TTC549 (cell line): ENCODE measurements at regions not wholly inside any gene's neighbourhood (a gene's known extent, or its start where the extent isn't known, plus 50 kb on each side); places are given as distances from the start of the nearest gene placed in this dataset.
"Not testable (repeated sequence)": the region's sequence is repeated elsewhere in the genome, so short reads cannot be mapped to it uniquely, and the experiment has no call there.

Source experiments
- FAIRE-seq: peaks from 2 replicates; lab custom pipeline; 2012; peaks lifted over from hg19 to GRCh38; lab: Jason Lieb, UNC

- no peak for FAIRE-seq
Observed at GRCh38 chr3:26381411-26381810, 241.2 kb upstream of the LRRC3B start.

DNA sequence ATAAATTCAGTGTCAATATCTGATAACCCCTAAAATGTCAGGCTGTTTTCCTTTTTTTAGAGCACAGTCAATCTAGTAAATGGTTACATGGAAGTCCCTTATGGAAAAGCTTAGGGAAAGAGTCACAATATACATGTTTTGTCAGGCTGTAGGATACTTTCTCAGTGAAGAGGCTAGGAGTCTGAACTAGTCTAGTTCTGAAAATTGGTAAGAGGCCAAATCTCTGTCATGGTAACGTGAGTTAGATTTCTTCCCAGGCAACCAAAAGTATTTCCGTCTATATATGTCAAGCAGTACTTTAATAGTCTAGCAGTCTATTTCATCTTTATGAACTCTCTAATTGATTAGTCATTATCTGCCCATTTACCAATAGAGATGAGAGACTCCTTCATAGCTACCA, 215.9 kb upstream of the LRRC3B start:
- no peak for FAIRE-seq

- FAIRE-seq, result no peak
Observed at GRCh38 chr3:26418553-26418952, 204.0 kb upstream of the LRRC3B start.

GRCh38 chr3:26422415-26422814, 200.2 kb upstream of the LRRC3B start:
- FAIRE-seq, result no peak

- no peak for FAIRE-seq
Observed at GRCh38 chr3:26425076-26425475, 197.5 kb upstream of the LRRC3B start.

GRCh38 chr3:26428992-26429391, 193.6 kb upstream of the LRRC3B start:
- no peak for FAIRE-seq

GRCh38 chr3:26437678-26438077, 184.9 kb upstream of the LRRC3B start:
- no peak for FAIRE-seq

- no peak for FAIRE-seq
Observed at GRCh38 chr3:26438325-26438940, 184.1 kb upstream of the LRRC3B start.

DNA sequence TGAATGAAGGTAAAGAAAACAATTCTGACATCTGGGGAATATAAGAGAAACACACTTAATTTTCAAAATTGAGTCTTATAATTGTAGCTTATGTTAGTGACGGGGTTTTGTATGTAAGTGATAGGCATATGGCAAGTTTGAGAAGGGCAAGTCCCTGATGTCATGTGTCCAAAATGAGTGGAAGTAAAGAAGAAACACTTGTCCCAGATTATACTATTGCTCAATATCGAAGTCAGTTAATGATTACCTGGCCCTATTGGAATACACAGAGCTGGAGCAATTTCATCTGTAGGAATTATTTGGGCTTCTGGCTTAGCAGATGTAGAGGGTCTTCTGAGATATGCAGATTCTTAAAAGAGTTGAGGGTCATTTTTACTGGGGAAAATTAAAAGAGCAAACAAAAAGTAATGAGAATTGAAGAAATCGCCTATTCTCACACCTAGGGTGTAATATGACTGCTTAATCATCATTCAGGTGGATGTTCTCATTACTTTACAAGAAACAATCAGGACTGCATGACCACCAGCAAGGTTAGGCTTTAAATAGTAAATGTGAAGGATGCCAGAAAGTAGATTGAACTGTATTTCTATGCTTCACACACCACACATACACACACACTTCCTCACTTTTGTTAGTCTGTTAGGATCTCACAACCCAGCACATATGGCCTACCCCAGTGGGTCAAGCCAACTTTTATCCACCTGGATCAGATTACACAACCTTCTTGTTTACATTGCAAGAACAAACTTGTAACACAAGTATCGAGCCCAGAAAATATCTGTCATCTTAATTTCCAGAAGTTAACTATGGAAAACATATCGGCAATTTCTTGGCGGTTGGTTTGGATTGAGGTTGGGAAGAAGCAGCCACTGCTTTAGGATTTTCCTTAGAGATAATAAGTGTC, 183.3 kb upstream of the LRRC3B start:
- FAIRE-seq, result no peak

DNA sequence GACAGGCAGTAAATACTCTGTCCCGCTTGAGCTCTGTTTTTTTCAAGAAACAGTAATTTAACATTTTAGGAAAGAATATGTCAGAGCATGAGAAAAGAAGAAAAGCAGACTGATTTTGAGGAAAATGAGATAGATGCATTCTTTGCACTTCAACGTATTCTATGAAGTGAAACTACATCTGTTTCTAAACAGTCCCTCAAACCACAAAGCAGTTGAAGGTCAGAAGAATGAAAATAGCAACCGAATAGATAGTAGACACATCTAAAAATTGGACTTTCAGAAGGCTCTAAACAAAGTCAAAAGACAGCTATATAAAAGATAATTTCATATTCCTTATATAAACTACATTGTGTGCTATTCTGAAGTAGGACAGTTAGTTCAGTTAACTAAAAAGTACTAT, 172.6 kb upstream of the LRRC3B start:
- no peak for FAIRE-seq

- FAIRE-seq, result no peak
Observed at GRCh38 chr3:26452363-26452762, 170.2 kb upstream of the LRRC3B start.

DNA sequence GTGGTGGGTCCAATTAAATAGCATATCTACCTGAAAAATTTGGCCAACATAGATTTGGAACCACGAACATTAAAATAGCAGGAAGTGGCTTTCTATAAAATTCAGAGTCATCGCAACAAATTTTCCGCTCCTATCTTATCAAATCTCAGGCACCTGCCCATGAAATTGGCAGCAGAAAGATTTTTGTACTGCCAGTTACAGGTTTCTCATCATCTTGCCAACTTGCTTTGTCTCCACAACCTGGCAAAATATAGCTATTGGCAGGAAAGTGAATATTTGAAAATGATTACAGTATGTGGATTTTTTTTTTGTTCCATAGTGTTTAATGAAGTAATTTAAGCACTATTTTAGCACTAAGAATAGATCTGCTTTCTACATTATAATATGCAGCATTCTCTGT, 161.6 kb upstream of the LRRC3B start:
- no peak for FAIRE-seq

- FAIRE-seq, result no peak
Observed at GRCh38 chr3:26472345-26472744, 150.2 kb upstream of the LRRC3B start.

GRCh38 chr3:26474706-26475105, 147.9 kb upstream of the LRRC3B start:
- no peak for FAIRE-seq

DNA sequence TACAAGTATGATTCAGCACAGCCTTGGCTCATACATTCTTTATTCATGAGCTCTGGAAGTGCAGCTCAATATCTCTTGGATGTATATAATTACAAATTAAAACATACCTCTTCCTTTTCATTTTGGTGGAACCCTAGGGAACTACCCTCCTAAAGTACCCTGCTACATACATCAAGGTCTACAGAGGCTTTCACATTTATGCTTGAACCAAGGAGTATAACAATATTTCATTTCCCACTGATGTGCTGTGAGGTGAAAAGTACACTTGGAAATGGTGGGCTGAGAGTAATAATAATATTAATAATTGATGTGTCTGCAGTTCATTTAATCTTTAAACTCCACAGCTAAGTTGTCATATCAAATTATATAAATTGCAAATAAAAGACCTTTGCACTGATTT, 142.2 kb upstream of the LRRC3B start:
- no peak for FAIRE-seq

DNA sequence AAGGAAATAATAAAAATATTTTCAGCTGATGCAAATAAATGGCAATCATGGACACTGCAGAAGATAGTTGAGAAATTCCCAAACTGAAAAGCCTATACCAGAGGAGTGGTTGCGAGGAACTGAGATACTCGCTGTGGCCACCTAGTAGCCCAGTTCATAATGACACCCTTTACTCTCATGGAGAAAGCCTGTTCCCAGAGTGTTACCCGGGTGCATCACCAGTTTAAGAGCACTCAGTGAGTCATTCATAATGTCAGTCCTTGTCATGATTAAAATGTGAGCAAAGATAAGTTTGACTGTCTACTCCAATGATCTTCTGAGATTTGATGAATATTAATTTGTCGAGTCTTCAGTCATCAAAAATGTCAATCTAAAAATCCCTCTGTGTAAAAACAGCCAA, 138.4 kb upstream of the LRRC3B start:
- FAIRE-seq, result no peak

GRCh38 chr3:26498271-26498670, 124.3 kb upstream of the LRRC3B start:
- no peak for FAIRE-seq

DNA sequence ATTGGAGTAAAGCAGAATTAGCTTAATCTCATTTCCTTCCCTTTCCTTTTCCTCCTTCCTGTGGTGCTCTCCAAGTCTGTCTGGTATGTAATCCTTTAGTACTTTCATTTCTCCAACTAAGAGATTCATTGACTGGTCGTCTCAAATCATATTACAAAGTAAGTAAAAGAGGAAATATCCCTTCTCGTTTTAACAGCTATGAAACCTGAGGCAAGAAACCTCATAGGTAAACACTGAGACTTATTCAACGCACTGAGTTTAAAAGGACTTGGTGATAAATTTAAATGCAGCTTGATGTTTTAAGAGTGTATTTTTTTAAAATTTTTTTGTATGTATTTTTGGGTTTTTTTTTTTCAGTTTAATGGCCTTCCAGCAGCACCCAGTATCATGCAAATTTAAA, 117.2 kb upstream of the LRRC3B start:
- no peak for FAIRE-seq

DNA sequence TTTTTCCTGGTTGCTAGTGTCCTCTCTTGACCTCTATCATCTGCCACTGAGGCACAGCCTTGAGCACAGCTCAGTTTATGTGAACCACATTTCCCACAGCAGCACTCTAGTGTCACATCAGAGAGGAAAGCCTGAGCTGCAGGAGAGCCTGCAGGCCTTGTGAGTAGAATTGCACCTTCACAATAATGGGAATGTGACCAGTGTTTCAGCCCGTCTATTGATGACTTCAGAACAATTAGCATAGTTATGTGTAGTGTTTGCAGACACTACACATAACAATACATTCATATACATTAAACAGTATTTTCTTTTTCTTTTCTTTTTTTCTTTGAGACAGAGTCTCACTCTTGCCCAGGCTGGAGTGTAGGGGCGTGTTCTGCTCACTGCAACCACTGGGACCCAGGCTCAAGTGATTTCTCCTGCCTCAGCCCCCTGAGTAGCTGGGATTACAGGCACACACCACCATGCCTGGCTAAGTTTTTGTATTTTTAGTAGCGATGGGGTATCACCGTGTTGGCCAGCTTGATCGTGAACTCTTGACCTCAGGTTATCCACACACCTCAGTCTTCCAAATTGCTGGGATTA, 108.0 kb upstream of the LRRC3B start:
- FAIRE-seq, result not testable (repeated sequence)

DNA sequence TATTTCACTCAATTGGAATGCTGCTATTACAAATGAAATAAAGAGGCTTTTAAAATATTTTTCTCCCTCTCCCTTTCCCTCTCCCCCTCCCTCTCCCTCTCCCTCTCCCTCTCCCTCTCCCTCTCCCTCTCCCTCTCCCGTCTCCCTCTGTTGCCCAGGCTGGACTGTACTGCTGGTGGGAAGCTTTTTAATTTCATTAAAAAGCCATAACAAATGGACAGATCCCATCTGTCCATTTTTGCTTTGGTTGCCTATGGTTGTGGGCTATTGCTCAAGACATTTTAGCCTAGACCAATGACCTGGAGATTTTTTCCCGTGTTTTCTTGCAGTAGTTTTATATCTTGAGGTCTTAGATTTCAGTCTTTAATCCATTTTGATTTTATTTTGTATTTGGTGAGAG, 107.2 kb upstream of the LRRC3B start:
- no peak for FAIRE-seq

- FAIRE-seq, result no peak
Observed at GRCh38 chr3:26521261-26521660, 101.3 kb upstream of the LRRC3B start.

GRCh38 chr3:26522919-26523318, 99.7 kb upstream of the LRRC3B start:
- no peak for FAIRE-seq

- no peak for FAIRE-seq
Observed at GRCh38 chr3:26525013-26525412, 97.6 kb upstream of the LRRC3B start.

DNA sequence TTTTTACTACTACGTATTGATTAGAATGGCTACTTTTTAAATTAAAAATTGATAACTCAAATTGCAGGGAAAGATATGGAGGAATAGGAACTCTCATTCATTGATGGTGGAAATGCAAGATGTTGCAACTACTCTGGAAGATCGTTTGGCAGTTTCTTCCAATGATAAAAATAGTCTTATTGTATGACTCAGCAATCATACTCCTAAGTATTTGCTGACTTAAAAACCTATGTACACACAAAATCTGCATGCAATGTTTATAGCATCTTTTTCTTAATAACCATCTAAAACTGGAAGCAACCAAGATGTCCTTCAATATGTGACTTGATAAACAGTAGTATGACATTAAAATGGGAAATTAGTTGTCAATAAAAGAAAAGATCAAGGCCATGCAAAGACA, 87.4 kb upstream of the LRRC3B start:
- no peak for FAIRE-seq
